WTC11 (cell line): ENCODE measurements at regions not wholly inside any gene's neighbourhood (a gene's known extent, or its start where the extent isn't known, plus 50 kb on each side); places are given as distances from the start of the nearest gene placed in this dataset.

ENCODE experiments used
- ATAC-seq: fragments of 200-7000 bp; cut with Tn5 transposase; 2 replicates; pipeline ENCODE4 v1.10.0; 2021; ENCODE audit warnings: mild to moderate bottlenecking, moderate library complexity
- CTCF ChIA-PET: fragments of 300-600 bp; sonication (Branson Sonifier 250); formaldehyde crosslinking; loops from one replicate; lab custom pipeline; 2021; ENCODE audit warnings: antibody characterized with exemption; lab: Charles Lee
- POLR2A ChIA-PET: fragments of 350-600 bp; sonication (Branson Sonifier 250); formaldehyde crosslinking; loops from one replicate; lab custom pipeline; 2021; ENCODE audit warnings: antibody characterized with exemption; lab: Charles Lee
- DNase-seq: peaks from one replicate; pipeline ENCODE4 v3.0.0; 2021; ENCODE audit warnings: low spot score
- H3K27ac Mint-ChIP-seq: 2 replicates; pipeline ENCODE4 v1.8.0; 2021; ENCODE audit warnings: mixed read lengths
- H3K27me3 Mint-ChIP-seq: 2 replicates; pipeline ENCODE4 v1.8.0; 2021; ENCODE audit warnings: low read depth, mild to moderate bottlenecking, moderate library complexity, mixed read lengths
- H3K36me3 Mint-ChIP-seq: 2 replicates; pipeline ENCODE4 v1.8.0; 2021; ENCODE audit warnings: mixed read lengths
- H3K4me1 Mint-ChIP-seq: 2 replicates; pipeline ENCODE4 v1.8.0; 2022; ENCODE audit warnings: mixed read lengths
- H3K4me3 Mint-ChIP-seq: 2 replicates; pipeline ENCODE4 v1.8.0; 2021; ENCODE audit warnings: mild to moderate bottlenecking, moderate library complexity, mixed read lengths
- H3K9me3 Mint-ChIP-seq: 2 replicates; pipeline ENCODE4 v1.8.0; 2021; ENCODE audit warnings: mixed read lengths
- CBFB ChIP-seq: sonication (generic); formaldehyde crosslinking; IDR thresholded peaks from 2 replicates; pipeline ENCODE4 v1.8.1; 2022; ENCODE audit warnings: mild to moderate bottlenecking, low read depth, missing genetic modification reagents
- E2F1 ChIP-seq: sonication (generic); formaldehyde crosslinking; IDR thresholded peaks from 2 replicates; pipeline ENCODE4 v1.8.0; 2022; ENCODE audit warnings: mild to moderate bottlenecking, missing genetic modification reagents
- E2F5 ChIP-seq: sonication (generic); formaldehyde crosslinking; IDR thresholded peaks from 2 replicates; pipeline ENCODE4 v1.8.1; 2022; ENCODE audit warnings: mild to moderate bottlenecking, moderate library complexity, missing genetic modification reagents
- ESRRA ChIP-seq: sonication (generic); formaldehyde crosslinking; IDR thresholded peaks from 2 replicates; pipeline ENCODE4 v1.8.1; 2022; ENCODE audit warnings: mild to moderate bottlenecking, missing genetic modification reagents, borderline replicate concordance
- FOXJ3 ChIP-seq: sonication (generic); formaldehyde crosslinking; IDR thresholded peaks from 2 replicates; pipeline ENCODE4 v1.9.0; 2021; ENCODE audit warnings: missing genetic modification reagents, mild to moderate bottlenecking, borderline replicate concordance
- FOXP1 ChIP-seq: sonication (generic); formaldehyde crosslinking; IDR thresholded peaks from 2 replicates; pipeline ENCODE4 v1.8.0; 2022; ENCODE audit warnings: missing genetic modification reagents, mild to moderate bottlenecking, moderate library complexity, borderline replicate concordance
- IRF1 ChIP-seq: sonication (generic); formaldehyde crosslinking; IDR thresholded peaks from 2 replicates; pipeline ENCODE4 v1.8.0; 2023; ENCODE audit warnings: missing genetic modification reagents
- JUN ChIP-seq: sonication (generic); formaldehyde crosslinking; IDR thresholded peaks from 2 replicates; pipeline ENCODE4 v1.8.0; 2023; ENCODE audit warnings: mild to moderate bottlenecking, missing genetic modification reagents
- NFATC4 ChIP-seq: fragments of 250-450 bp; sonication (Bioruptor Pico); IDR thresholded peaks from 2 replicates; pipeline ENCODE4 v1.9.0; 2021; ENCODE audit warnings: mild to moderate bottlenecking
- NFE2L1 ChIP-seq: sonication (generic); formaldehyde crosslinking; IDR thresholded peaks from 2 replicates; pipeline ENCODE4 v1.8.1; 2023; ENCODE audit warnings: missing genetic modification reagents
- NR1H2 ChIP-seq: sonication (generic); formaldehyde crosslinking; IDR thresholded peaks from 2 replicates; pipeline ENCODE4 v1.9.0; 2021; ENCODE audit warnings: mild to moderate bottlenecking, moderate library complexity, missing genetic modification reagents
- NR3C1 ChIP-seq: sonication (generic); formaldehyde crosslinking; conservative IDR thresholded peaks from 2 replicates; pipeline ENCODE4 v1.8.1; 2023; ENCODE audit warnings: low read depth, mild to moderate bottlenecking, missing genetic modification reagents
- PREB ChIP-seq: sonication (generic); formaldehyde crosslinking; IDR thresholded peaks from 2 replicates; pipeline ENCODE4 v1.8.1; 2022; ENCODE audit warnings: mild to moderate bottlenecking, missing genetic modification reagents, moderate library complexity, borderline replicate concordance
- SP1 ChIP-seq: sonication (generic); formaldehyde crosslinking; conservative IDR thresholded peaks from 2 replicates; pipeline ENCODE4 v1.8.1; 2022; ENCODE audit warnings: missing genetic modification reagents
- TEAD4 ChIP-seq: sonication (generic); formaldehyde crosslinking; IDR thresholded peaks from 2 replicates; pipeline ENCODE4 v1.8.0; 2022; ENCODE audit warnings: mild to moderate bottlenecking, missing genetic modification reagents
- ZMAT4 ChIP-seq: fragments of 250-450 bp; sonication (Bioruptor Pico); IDR thresholded peaks from 2 replicates; pipeline ENCODE4 v1.9.0; 2021; ENCODE audit warnings: mild to moderate bottlenecking
- ZNF232 ChIP-seq: sonication (generic); formaldehyde crosslinking; IDR thresholded peaks from 2 replicates; pipeline ENCODE4 v1.8.0; 2022; ENCODE audit warnings: mild to moderate bottlenecking, missing genetic modification reagents
- ZNF263 ChIP-seq: sonication (generic); formaldehyde crosslinking; IDR thresholded peaks from 2 replicates; pipeline ENCODE4 v1.8.1; 2022; ENCODE audit warnings: low read depth, mild to moderate bottlenecking, moderate library complexity, missing genetic modification reagents
- ZNF396 ChIP-seq: fragments of 250-450 bp; sonication (Bioruptor Pico); IDR thresholded peaks from 2 replicates; pipeline ENCODE4 v1.8.0; 2021; ENCODE audit warnings: mild to moderate bottlenecking, moderate library complexity, borderline replicate concordance
- ZNF532 ChIP-seq: fragments of 250-450 bp; sonication (Bioruptor Pico); IDR thresholded peaks from 2 replicates; pipeline ENCODE4 v1.9.0; 2021; ENCODE audit warnings: mild to moderate bottlenecking, borderline replicate concordance

GRCh38 chrX:7330556-7330955 lies 182.6 kb upstream of the PUDP start:
- no peaks in the 10 kb centered on the region for H3K36me3 Mint-ChIP-seq
- ChIA-PET POLR2A (no interaction called here), CTCF (no interaction called here)
- H3K27me3 Mint-ChIP-seq, result no peaks in the 10 kb centered on the region
- peaks cover 2% of the 10 kb centered on the region; the same call in 1 of the 2 replicates for H3K4me1 Mint-ChIP-seq
- H3K27ac Mint-ChIP-seq, result no peak overlapping the region
- TF ChIP-seq E2F5 (CRISPR knock-in tag), result no peak
- no peak for TF ChIP-seq FOXJ3 (CRISPR knock-in tag)
- TF ChIP-seq JUN (CRISPR knock-in tag), result no peak
- no peak for TF ChIP-seq IRF1 (CRISPR knock-in tag)
- no peak for TF ChIP-seq CBFB (CRISPR knock-in tag)
- no peak for TF ChIP-seq ZNF232 (CRISPR knock-in tag)
- no peak for TF ChIP-seq NR3C1 (CRISPR knock-in tag)
- TF ChIP-seq NFATC4, result no peak
- TF ChIP-seq NFE2L1 (CRISPR knock-in tag), result no peak
- TF ChIP-seq FOXP1 (CRISPR knock-in tag), result no peak
- TF ChIP-seq ZNF263 (CRISPR knock-in tag), result no peak
- no peak for TF ChIP-seq ZNF532 (CRISPR knock-in tag)
- TF ChIP-seq PREB (CRISPR knock-in tag), result no peak
- TF ChIP-seq SP1 (CRISPR knock-in tag), result no peak
- TF ChIP-seq TEAD4, result no peak
- TF ChIP-seq NR1H2, result no peak
- TF ChIP-seq ZMAT4 (CRISPR knock-in tag), result no peak
- TF ChIP-seq ESRRA, result no peak
- no peak for TF ChIP-seq E2F1
- TF ChIP-seq ZNF396, result no peak
- DNase-seq, result no peak
- no peaks in the 10 kb centered on the region for H3K9me3 Mint-ChIP-seq
- no peak for ATAC-seq
- H3K4me3 Mint-ChIP-seq, result no peak overlapping the region
